ENCODE measurements at regions not wholly inside any gene's neighbourhood (a gene's known extent, or its start where the extent isn't known, plus 50 kb on each side); places are given as distances from the start of the nearest gene placed in this dataset.

- DNase-seq = no peak
- in situ Hi-C loops (cut with HindIII; ENCODE audit: low pct_ligation_motif_present, low pct_unique_long_range_greater_than_20kb, low sequenced_read_pairs) = no loop called here
Observed at GRCh38 chr1:105874621-105875020, 1181.9 kb upstream of the PRMT6 start.

GRCh38 chr1:105886309-105886708 lies 1170.2 kb upstream of the PRMT6 start:
- in situ Hi-C loops (cut with HindIII; ENCODE audit: low pct_ligation_motif_present, low pct_unique_long_range_greater_than_20kb, low sequenced_read_pairs) = no loop called here
- no peak for DNase-seq

- DNase-seq = no peak
- in situ Hi-C loops (cut with HindIII; ENCODE audit: low pct_ligation_motif_present, low pct_unique_long_range_greater_than_20kb, low sequenced_read_pairs) = no loop called here
Observed at GRCh38 chr1:105891308-105891707, 1165.2 kb upstream of the PRMT6 start.

- in situ Hi-C loops (cut with HindIII; ENCODE audit: low pct_ligation_motif_present, low pct_unique_long_range_greater_than_20kb, low sequenced_read_pairs) = no loop called here
- no peak for DNase-seq
Observed at GRCh38 chr1:105894006-105894405, 1162.5 kb upstream of the PRMT6 start.

GRCh38 chr1:105909811-105910210 lies 1146.7 kb upstream of the PRMT6 start:
- peak; percentile 2 for DNase-seq
- in situ Hi-C loops (cut with HindIII; ENCODE audit: low pct_ligation_motif_present, low pct_unique_long_range_greater_than_20kb, low sequenced_read_pairs) = no loop called here

GRCh38 chr1:105914403-105914802 lies 1142.1 kb upstream of the PRMT6 start:
- in situ Hi-C loops (cut with HindIII; ENCODE audit: low pct_ligation_motif_present, low pct_unique_long_range_greater_than_20kb, low sequenced_read_pairs) = no loop called here
- DNase-seq = no peak

GRCh38 chr1:105934806-105935205 lies 1121.7 kb upstream of the PRMT6 start:
- in situ Hi-C loops (cut with HindIII; ENCODE audit: low pct_ligation_motif_present, low pct_unique_long_range_greater_than_20kb, low sequenced_read_pairs) = no loop called here
- DNase-seq = no peak

DNA sequence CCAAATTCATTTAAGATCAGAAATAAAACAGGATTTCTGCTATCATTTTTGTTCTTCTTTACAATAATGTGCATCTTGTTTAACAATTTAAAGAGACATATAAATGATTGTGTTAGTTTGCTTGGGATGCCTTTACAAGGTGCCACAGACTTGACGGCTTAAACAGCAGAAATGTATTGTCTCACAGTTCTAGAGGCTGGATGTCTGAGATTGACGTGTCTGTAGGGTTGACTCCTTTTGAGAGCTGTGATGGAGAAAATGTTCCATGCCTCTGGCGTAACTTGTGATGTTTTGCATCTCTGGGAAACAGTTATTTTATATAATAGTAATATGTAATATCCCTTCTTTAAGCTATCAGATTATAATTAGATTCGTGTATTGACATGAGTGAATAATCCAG lies 1091.6 kb upstream of the PRMT6 start:
- in situ Hi-C loops (cut with HindIII; ENCODE audit: low pct_ligation_motif_present, low pct_unique_long_range_greater_than_20kb, low sequenced_read_pairs) = no loop called here
- DNase-seq = no peak

DNA sequence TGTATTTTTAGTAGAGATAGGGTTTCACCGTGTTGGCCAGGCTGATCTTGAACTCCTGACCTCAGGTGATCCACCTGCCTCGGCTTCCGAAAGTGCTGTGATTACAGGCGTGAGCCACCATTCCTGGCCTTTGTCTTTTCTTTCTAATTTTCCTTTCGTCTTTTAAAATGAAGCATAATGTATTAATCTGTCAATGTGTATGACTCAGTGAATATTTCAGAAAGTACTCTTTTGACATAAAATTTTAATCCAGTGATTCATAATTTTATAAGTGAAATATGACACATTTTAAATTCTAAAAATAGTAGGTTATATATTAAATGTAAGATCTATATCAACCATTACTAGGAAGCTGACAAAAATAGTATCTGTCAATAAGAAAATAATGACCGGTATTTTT lies 1059.0 kb upstream of the PRMT6 start:
- in situ Hi-C loops (cut with HindIII; ENCODE audit: low pct_ligation_motif_present, low pct_unique_long_range_greater_than_20kb, low sequenced_read_pairs) = no loop called here
- no peak for DNase-seq

- in situ Hi-C loops (cut with HindIII; ENCODE audit: low pct_ligation_motif_present, low pct_unique_long_range_greater_than_20kb, low sequenced_read_pairs) = no loop called here
- DNase-seq = peak; percentile 18
Observed at GRCh38 chr1:106022312-106022902, 1034.1 kb upstream of the PRMT6 start.

DNA sequence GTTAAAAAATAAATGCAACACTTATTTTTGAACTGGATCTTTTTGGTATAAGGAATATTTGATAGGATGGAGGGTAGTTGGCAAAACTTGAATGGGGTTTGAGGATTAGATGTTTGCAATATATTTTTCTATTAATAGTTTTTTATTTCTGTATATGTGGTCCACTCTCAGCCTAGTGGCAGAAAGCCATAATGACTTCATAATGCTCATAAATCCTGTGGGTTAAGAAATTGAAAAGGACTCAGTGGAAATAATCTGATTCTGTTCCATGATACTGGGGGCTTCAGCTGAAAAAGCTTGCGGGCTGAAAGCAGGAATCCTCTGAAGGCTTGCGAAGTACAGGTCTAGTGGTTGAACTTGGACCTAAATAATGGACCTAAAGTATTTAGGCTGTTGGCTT lies 1028.6 kb upstream of the PRMT6 start:
- in situ Hi-C loops (cut with HindIII; ENCODE audit: low pct_ligation_motif_present, low pct_unique_long_range_greater_than_20kb, low sequenced_read_pairs) = no loop called here
- no peak for DNase-seq

GRCh38 chr1:106037526-106037925 lies 1018.9 kb upstream of the PRMT6 start:
- DNase-seq = no peak
- in situ Hi-C loops (cut with HindIII; ENCODE audit: low pct_ligation_motif_present, low pct_unique_long_range_greater_than_20kb, low sequenced_read_pairs) = no loop called here

GRCh38 chr1:106038260-106038659 lies 1018.2 kb upstream of the PRMT6 start:
- no peak for DNase-seq
- in situ Hi-C loops (cut with HindIII; ENCODE audit: low pct_ligation_motif_present, low pct_unique_long_range_greater_than_20kb, low sequenced_read_pairs) = no loop called here

DNA sequence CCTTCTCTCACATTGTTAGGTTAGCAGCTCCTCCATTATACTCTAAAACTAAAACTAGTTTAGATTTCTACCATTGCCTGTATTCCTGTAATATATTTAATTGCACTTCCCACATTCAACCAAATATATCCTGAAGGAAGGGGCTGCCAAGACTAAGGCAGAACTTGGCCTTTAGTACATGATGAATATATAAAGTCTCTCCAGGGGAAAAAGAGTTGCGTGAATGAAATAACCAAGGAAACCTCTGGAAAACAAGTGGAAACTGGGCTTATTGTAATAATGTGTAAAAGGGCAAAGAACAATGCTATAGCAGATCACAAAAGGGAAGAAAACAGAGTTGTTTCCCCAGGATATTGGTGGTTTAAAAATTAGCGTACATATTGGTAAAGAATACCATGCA lies 1012.5 kb upstream of the PRMT6 start:
- no peak for DNase-seq
- in situ Hi-C loops (cut with HindIII; ENCODE audit: low pct_ligation_motif_present, low pct_unique_long_range_greater_than_20kb, low sequenced_read_pairs) = no loop called here

GRCh38 chr1:106047210-106047609 lies 1009.3 kb upstream of the PRMT6 start:
- no peak for DNase-seq
- in situ Hi-C loops (cut with HindIII; ENCODE audit: low pct_ligation_motif_present, low pct_unique_long_range_greater_than_20kb, low sequenced_read_pairs) = no loop called here

GRCh38 chr1:106049595-106049994 lies 1006.9 kb upstream of the PRMT6 start:
- in situ Hi-C loops (cut with HindIII; ENCODE audit: low pct_ligation_motif_present, low pct_unique_long_range_greater_than_20kb, low sequenced_read_pairs) = no loop called here
- DNase-seq = no peak

GRCh38 chr1:106055855-106056254 lies 1000.6 kb upstream of the PRMT6 start:
- DNase-seq = no peak
- in situ Hi-C loops (cut with HindIII; ENCODE audit: low pct_ligation_motif_present, low pct_unique_long_range_greater_than_20kb, low sequenced_read_pairs) = no loop called here

GRCh38 chr1:106061586-106062495 lies 994.6 kb upstream of the PRMT6 start:
- in situ Hi-C loops (cut with HindIII; ENCODE audit: low pct_ligation_motif_present, low pct_unique_long_range_greater_than_20kb, low sequenced_read_pairs) = no loop called here

DNA sequence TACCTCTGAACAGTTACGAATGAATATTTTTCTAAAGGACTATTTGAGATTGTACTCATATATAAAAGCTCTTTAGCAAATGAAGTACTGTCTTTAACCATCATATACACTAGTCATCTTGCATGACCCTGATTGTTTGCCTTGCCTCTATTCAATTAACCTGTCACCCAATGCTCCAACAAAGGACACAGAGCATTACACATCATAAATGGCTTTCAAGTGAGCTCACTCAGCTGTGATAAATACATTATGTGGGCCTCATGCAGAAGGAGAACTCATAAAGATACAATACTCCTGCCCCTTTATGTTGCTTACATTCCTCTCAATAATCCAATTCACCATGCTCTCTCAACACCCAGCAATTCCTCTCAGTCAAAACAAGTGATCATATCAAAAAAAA lies 993.0 kb upstream of the PRMT6 start:
- DNase-seq = no peak
- in situ Hi-C loops (cut with HindIII; ENCODE audit: low pct_ligation_motif_present, low pct_unique_long_range_greater_than_20kb, low sequenced_read_pairs) = no loop called here

More at GRCh38 chr1:106061586-106062495, 994.6 kb upstream of the PRMT6 start:
- DNase-seq = no peak

Data from ACHN (cell line).